ENCODE measurements at regions not wholly inside any gene's neighbourhood (a gene's known extent, or its start where the extent isn't known, plus 50 kb on each side); places are given as distances from the start of the nearest gene placed in this dataset.
"Not testable (repeated sequence)": the region's sequence is repeated elsewhere in the genome, so short reads cannot be mapped to it uniquely, and the experiment has no call there.

DNA sequence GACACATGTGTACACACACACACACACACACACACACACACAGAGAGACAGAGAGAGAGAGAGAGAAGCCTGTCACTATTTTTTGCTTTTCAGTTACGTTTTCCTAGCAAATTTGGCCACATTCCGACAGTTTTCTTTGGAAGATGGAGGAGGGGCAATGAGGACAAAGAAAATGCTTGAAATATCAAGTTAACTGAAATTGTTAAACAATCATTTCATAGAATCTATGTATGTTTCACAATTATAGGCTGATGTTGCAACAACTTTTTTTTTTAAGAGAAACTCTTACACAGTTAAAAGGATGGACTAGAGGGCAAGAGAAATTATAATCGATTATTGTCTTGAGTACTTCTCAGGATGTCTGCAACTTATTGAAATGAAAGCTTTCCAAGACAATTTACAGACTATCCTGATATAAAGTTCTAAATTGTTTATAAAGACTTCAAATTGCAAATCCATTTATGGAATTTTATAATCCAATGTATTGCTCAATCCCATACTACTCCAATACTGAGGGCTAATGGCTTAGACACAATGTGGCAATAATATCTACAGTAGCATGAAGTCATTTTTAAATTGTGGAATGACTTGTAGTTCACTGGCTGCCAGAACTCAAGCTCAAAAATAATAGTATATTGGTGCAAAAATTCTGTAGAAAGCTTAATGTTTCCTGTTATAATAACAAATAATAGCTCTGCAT, 647.0 kb upstream of the PCDH7 start:
- TF ChIP-seq, protein P1, sequence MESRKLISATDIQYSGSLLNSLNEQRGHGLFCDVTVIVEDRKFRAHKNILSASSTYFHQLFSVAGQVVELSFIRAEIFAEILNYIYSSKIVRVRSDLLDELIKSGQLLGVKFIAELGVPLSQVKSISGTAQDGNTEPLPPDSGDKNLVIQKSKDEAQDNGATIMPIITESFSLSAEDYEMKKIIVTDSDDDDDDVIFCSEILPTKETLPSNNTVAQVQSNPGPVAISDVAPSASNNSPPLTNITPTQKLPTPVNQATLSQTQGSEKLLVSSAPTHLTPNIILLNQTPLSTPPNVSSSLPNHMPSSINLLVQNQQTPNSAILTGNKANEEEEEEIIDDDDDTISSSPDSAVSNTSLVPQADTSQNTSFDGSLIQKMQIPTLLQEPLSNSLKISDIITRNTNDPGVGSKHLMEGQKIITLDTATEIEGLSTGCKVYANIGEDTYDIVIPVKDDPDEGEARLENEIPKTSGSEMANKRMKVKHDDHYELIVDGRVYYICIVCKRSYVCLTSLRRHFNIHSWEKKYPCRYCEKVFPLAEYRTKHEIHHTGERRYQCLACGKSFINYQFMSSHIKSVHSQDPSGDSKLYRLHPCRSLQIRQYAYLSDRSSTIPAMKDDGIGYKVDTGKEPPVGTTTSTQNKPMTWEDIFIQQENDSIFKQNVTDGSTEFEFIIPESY (IDR thresholded peaks at IDR 0.05; ENCODE audit: extremely low read depth, insufficient replicate concordance, low read length): no peak
- TF ChIP-seq ZFX (IDR thresholded peaks at IDR 0.05): no peak
- no peak for TF ChIP-seq FOSL1 (IDR thresholded peaks at IDR 0.05; ENCODE audit: low read depth)
- TF ChIP-seq, protein P2, sequence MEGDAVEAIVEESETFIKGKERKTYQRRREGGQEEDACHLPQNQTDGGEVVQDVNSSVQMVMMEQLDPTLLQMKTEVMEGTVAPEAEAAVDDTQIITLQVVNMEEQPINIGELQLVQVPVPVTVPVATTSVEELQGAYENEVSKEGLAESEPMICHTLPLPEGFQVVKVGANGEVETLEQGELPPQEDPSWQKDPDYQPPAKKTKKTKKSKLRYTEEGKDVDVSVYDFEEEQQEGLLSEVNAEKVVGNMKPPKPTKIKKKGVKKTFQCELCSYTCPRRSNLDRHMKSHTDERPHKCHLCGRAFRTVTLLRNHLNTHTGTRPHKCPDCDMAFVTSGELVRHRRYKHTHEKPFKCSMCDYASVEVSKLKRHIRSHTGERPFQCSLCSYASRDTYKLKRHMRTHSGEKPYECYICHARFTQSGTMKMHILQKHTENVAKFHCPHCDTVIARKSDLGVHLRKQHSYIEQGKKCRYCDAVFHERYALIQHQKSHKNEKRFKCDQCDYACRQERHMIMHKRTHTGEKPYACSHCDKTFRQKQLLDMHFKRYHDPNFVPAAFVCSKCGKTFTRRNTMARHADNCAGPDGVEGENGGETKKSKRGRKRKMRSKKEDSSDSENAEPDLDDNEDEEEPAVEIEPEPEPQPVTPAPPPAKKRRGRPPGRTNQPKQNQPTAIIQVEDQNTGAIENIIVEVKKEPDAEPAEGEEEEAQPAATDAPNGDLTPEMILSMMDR (IDR thresholded peaks at IDR 0.05 in 2 of 3, conservative IDR thresholded peaks at IDR 0.05 in 1 of 3; ENCODE audit: borderline replicate concordance in 1 of 3, insufficient read depth in 1 of 3, low read depth in 2 of 3, low read length in 2 of 3): no peak
- no peak for TF ChIP-seq EZH2phosphoT487 (IDR thresholded peaks at IDR 0.05; ENCODE audit: borderline replicate concordance)
- TF ChIP-seq POLR2A (IDR thresholded peaks at IDR 0.05; ENCODE audit: borderline replicate concordance, extremely low read depth, insufficient read depth, insufficient read length): no peak
- TF ChIP-seq SIN3A (IDR thresholded peaks at IDR 0.05; ENCODE audit: low read depth): no peak
- TF ChIP-seq, protein P3, sequence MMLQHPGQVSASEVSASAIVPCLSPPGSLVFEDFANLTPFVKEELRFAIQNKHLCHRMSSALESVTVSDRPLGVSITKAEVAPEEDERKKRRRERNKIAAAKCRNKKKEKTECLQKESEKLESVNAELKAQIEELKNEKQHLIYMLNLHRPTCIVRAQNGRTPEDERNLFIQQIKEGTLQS (IDR thresholded peaks at IDR 0.05): no peak
- TF ChIP-seq RAD21 (IDR thresholded peaks at IDR 0.05; ENCODE audit: low read depth): no peak
- no peak for TF ChIP-seq SP1 (IDR thresholded peaks at IDR 0.05; ENCODE audit: low read depth)
- TF ChIP-seq ELF1 (IDR thresholded peaks at IDR 0.05; ENCODE audit: borderline replicate concordance, low read depth): no peak
- Histone ChIP-seq H3K36me3 (ENCODE audit: control insufficient read depth in 1 of 2, insufficient read depth in 2 of 2, low read length in 2 of 2) (no peaks in the 10 kb centered on the region), H3K79me2 (ENCODE audit: insufficient read depth, low read length) (no peaks in the 10 kb centered on the region), H3K4me1 (ENCODE audit: control insufficient read depth in 1 of 2, insufficient read depth in 2 of 2, low read length in 2 of 2) (no peaks in the 10 kb centered on the region), H3K9me2 (ENCODE audit: insufficient read depth) (no peaks in the 10 kb centered on the region), H2AFZ (ENCODE audit: low read depth, low read length, poor library complexity, severe bottlenecking) (no peak overlapping the region), H3K9ac (ENCODE audit: low read length) (no peak overlapping the region), H3K27ac (ENCODE audit: low read depth, low read length) (no peak overlapping the region), H3K9me3 (ENCODE audit: control insufficient read depth in 1 of 2, insufficient read depth in 1 of 2, low read depth in 1 of 2, low read length in 2 of 2) (no peaks in the 10 kb centered on the region), H3K4me2 (ENCODE audit: low read length) (no peak overlapping the region), H3K27me3 (ENCODE audit: insufficient read depth, low read length) (no peaks in the 10 kb centered on the region), H4K20me1 (ENCODE audit: insufficient read depth) (no peaks in the 10 kb centered on the region), H3K4me3 (replicated peaks in 1 of 2; ENCODE audit: low read depth in 1 of 2, low read length in 2 of 2) (no peak overlapping the region)
- intact Hi-C loops (cut with micrococcal nuclease): no loop called here
- ATAC-seq (no peak), DNase-seq (ENCODE audit: low read depth, low spot score) (no peak)
- ChIA-PET CTCF (no interaction called here), POLR2A (no interaction called here), RAD21 (ENCODE audit: low non-redundant PET in 1 of 2, low total read pairs in 2 of 2, uncharacterized antibody in 2 of 2, unreplicated experiment in 2 of 2) (no interaction called here)
- BruUV-seq (replicated peaks): no TSS peak

DNA sequence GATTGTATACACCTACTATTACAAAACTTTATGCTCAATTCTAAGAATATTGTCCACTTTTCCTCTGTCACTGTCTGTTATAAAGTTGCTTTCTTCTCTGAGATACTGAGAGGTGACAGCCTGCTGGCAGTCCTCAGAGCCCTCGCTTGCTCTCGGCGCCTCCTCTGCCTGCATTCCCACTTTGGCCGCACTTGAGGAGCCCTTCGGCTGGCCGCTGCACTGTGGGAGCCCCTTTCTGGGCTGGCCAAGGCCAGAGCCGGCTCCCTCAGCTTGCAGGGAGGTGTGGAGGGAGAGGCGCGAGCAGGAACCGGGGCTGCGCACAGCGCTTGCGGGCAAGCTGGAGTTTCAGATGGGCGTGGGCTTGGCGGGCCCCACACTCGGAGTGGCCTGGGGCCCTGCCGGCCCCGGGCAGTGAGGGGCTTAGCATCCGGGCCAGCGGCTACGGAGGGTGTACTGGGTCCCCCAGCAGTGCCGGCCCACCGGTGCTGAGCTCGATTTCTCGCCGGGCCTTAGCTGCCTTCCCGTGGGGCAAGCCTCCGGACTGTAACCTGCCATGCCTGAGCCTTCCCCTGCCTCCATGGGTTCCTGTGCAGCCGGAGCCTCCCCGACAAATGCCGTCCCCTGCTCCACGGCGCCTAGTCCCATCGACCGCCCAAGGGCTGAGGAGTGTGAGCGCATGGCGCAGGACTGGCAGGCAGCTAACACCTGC, 627.6 kb upstream of the PCDH7 start:
- H3K27me3 ChIP-seq (ENCODE audit: insufficient read depth, low read length); H3K4me3 ChIP-seq (replicated peaks in 1 of 2; ENCODE audit: low read depth in 1 of 2, low read length in 2 of 2); BruUV-seq (replicated peaks); RAD21 ChIA-PET (ENCODE audit: low non-redundant PET in 1 of 2, low total read pairs in 2 of 2, uncharacterized antibody in 2 of 2, unreplicated experiment in 2 of 2); H3K4me2 ChIP-seq (ENCODE audit: low read length); ATAC-seq; H2AFZ ChIP-seq (ENCODE audit: low read depth, low read length, poor library complexity, severe bottlenecking); H3K9ac ChIP-seq (ENCODE audit: low read length); H3K36me3 ChIP-seq (ENCODE audit: control insufficient read depth in 1 of 2, insufficient read depth in 2 of 2, low read length in 2 of 2); POLR2A ChIA-PET; H4K20me1 ChIP-seq (ENCODE audit: insufficient read depth); intact Hi-C loops (cut with micrococcal nuclease); H3K79me2 ChIP-seq (ENCODE audit: insufficient read depth, low read length); DNase-seq (ENCODE audit: low read depth, low spot score); H3K27ac ChIP-seq (ENCODE audit: low read depth, low read length); H3K9me2 ChIP-seq (ENCODE audit: insufficient read depth); H3K9me3 ChIP-seq (ENCODE audit: control insufficient read depth in 1 of 2, insufficient read depth in 1 of 2, low read depth in 1 of 2, low read length in 2 of 2); H3K4me1 ChIP-seq (ENCODE audit: control insufficient read depth in 1 of 2, insufficient read depth in 2 of 2, low read length in 2 of 2); CTCF ChIA-PET: not testable (repeated sequence)

Measured in HCT116 (cell line).